HG03175 (cell line): ENCODE measurements at regions not wholly inside any gene's neighbourhood (a gene's known extent, or its start where the extent isn't known, plus 50 kb on each side); places are given as distances from the start of the nearest gene placed in this dataset.

ENCODE experiments used
- ATAC-seq: cut with Tn5 transposase; IDR thresholded peaks from one replicate; pipeline ENCODE4 v1.9.1; 2021; ENCODE audit warnings: mild to moderate bottlenecking, moderate library complexity; ENCODE audit not compliant: unreplicated experiment

- no peak for ATAC-seq
Measured at GRCh38 chr16:62585041-62585545, 548.9 kb upstream of the CDH8 start.

DNA sequence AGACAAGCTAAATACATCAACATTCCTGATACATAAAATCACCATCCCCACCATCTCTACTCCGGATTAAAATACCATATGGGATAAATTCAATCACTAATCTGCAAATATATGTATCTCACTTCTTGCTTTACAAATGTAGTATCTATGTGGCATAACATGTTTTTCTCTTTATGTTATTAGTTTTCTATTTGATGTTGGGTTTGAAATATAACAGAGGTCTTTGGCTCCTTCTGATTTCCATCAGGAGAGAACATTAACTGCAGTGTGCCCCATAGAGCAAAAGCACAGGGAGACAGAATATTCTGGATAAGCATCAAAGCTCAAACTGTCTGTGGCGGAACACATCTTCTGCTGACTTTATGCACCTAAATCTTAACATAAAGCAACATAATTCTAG is 547.2 kb upstream of the CDH8 start:
- ATAC-seq, result no peak

DNA sequence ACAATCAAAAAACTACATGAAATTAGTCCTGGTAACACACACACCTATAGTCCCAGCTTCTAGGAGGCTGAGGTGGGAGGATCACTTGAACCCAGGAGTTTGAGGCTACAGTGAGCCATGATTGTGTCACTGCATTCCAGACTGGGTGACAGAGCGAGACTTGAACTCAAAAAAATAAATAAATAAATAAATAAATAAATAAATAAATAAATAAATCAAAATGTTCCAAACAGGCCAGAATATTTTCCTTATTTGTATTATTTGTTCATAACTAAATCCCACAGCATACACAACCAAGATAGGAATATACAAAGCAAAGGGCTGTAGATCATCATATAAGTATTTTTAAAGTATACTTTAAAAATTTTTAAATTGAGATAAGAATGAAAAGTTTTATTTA is 537.2 kb upstream of the CDH8 start:
- ATAC-seq, result no peak

DNA sequence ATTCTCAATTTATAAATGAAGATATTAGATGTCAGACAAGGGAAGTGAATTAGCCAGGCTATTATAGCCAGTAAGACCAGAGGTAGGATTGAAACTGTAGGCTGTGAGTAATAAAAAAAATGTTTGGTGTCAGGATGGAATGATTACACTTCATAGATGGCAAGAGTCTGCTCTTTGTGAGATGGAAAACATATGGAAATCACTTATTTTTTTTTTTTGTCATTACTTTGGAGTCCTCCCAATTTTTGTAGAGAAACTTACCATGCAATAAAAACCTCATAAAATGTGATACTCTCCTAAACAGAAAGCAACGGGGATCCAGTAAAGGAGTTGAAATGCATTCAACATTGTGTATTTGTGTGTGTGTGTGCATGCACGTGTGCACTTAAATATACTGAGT is 532.7 kb upstream of the CDH8 start:
- no peak for ATAC-seq

DNA sequence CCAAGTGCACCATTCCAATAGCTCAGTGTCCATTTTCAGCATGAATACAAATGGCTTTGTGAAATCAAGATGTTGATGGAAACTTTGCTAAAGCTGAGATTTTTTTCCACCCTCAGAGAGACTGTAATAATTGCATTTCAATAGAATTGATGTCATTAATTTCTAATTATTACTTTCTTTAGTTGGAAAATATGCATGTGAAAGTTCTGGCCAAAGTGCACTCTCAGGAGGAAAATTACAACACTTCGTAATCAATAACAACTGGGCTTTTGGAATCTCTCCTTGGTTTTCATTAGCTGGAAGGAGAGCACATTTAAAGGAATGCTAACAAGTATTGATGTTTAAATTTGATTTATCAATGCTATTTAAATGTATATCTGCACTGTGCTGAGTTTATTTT is 529.5 kb upstream of the CDH8 start:
- ATAC-seq, result no peak

GRCh38 chr16:62564291-62564690 is 528.1 kb upstream of the CDH8 start:
- no peak for ATAC-seq

- no peak for ATAC-seq
Measured at GRCh38 chr16:62562121-62562520, 525.9 kb upstream of the CDH8 start.

DNA sequence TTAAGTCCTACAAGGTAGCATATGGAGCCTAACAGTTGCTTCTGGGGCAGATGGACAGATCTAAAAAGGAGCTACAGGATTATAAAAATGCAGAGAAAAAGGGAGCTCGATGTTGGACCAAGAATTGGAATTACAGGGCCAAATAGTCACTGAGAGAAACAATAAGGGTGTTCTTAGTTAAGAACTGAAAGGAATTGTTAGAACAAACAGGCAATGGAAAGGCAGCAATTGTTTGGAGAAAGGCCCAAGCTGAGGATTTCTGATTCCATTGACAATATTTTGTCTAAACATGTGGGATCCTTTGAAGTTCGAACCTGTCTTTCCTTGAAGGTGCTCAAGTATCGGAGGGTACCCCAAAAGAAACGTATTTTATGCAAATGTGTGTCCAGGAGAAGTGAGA is 513.6 kb upstream of the CDH8 start:
- no peak for ATAC-seq

GRCh38 chr16:62548095-62548494 is 511.9 kb upstream of the CDH8 start:
- ATAC-seq, result no peak

- no peak for ATAC-seq
Measured at GRCh38 chr16:62546701-62547100, 510.5 kb upstream of the CDH8 start.

DNA sequence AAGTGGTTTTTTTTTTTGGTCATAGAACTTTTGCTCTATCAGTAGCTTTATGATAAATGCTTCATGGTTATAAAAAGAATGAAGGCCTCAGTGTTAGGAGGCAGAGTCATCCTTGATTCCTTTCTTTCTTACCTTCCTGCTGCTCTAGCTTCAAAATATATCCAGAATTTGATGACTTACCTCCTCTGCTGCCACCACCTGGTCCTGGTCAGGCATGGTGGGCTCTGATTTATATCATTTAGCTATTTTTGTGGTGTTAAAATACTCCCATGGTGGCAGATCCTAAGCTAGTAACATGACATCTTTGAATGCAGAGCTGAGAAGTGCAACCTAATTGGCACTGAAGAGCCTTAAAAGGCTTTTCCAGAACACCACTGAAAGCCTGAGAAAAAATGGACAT is 508.8 kb upstream of the CDH8 start:
- no peak for ATAC-seq

DNA sequence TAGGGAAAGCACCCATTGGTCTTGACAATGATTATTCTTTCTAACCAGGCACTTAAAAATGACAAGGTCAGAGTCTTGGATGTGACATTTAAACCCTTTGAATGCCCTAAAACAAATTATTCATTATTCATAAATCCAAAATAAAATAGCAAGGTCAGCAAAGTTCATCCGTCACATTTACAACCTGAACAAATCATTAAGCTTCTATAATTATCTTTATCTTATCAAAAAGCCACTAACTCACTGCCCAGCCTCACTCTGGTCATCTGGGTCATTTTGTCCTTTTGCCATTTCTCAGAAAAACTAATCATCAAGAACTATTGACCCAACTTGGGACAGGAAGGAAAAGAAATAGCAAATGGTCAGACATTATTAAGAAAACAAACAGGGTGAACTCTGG is 507.3 kb upstream of the CDH8 start:
- ATAC-seq, result no peak

DNA sequence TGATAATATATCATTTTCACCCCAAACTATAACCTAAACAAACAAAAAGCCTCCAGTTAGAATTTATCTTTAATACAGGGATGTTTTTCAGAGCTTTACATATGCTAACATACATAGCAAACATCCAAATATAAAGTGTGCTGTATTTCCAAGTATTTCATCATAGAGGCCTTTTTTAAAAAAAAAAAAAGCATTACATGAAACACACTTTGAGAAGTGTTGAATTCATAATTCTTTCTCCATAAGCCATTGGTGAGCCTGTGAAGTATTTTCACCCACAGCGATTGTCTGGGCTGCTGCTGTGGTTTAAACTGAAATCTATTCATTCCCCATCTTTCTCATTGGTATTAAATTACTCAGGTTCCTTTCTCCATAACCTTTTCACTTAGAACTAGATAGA is 503.4 kb upstream of the CDH8 start:
- ATAC-seq, result no peak

- ATAC-seq, result no peak
Measured at GRCh38 chr16:62530426-62530825, 494.2 kb upstream of the CDH8 start.

- ATAC-seq, result no peak
Measured at GRCh38 chr16:62516001-62516400, 479.8 kb upstream of the CDH8 start.

DNA sequence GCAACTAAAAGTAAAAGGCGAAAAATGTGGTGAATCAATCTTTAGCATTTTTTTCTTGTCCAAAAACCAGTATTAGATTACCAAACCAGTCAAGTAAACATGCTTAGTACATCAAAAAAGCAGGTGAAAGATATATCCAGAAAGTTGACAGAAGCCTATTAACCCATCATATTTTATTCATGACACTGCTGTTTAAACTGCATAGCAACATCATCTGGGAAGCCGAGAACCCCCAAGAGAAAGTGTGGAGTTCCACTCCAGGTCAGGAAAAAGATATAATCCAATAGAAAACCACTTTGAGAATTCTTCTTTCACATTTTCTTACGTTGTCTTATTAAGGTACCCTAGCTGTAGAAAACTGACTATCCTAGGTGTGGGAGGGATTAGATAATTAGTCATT is 466.8 kb upstream of the CDH8 start:
- ATAC-seq, result no peak

DNA sequence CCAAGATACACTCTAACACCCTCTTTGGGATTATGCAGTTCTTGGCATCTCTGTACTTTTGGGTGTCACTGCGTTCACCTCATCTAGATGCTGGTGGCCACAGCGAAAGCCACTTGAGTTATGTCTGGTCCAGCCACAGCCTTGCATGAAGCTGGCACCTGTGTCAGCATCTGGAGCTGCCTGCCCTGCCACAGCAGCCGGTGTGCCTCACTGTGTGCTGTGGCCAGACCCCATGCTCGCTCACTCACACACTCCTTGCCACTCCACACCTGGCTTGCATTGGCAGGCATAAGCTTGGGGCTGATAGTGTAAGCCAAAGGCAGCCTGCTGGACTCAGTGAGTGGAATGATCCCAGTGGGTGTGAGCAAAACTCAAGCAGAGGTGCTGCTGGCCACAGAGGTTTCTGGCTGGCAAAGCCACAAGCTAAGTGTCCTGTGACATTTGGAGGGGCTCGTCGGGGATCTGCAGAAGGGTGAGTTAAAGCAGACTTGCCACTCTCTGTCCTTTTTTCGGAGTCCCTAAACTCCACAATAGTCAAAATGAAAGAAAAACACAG is 442.7 kb upstream of the CDH8 start:
- no peak for ATAC-seq

- no peak for ATAC-seq
Measured at GRCh38 chr16:62477796-62478195, 441.6 kb upstream of the CDH8 start.

DNA sequence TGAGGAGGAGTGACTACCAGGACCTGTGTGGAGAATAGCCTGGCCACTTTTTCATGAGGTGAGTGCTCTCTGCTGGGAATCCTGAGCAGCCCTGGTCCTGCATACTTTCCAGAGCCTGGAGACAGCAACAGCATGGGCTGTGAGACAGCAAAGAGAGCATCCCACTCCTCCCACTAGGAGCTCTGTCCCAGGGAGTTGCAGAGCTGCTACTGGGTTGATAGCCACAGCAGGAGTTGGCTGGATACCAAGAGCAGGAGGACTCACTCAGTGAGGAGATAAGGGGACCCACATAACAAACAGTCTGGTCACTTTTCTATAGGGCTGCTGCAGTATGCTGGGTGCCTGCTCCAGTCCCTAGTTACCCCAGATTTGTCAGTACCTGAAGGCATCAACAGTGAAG is 439.3 kb upstream of the CDH8 start:
- ATAC-seq, result no peak

DNA sequence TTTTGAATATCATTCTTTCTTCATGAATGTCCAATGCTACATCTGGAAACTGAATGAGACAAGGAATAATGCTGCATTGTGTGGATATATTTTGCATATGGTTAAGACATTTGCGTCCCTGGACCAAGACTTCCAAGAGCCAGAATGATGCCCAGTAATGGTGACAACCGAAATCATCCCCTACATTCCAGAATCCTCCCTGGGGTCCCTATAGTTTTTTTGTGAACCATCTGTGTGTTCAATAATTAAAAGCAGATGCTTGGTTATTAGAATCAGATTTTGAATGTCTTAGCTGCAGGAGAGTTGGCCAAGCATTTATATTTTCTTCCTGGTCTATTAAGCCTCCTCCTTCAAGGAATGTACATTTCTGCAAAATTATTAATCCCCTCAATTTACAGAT is 426.7 kb upstream of the CDH8 start:
- ATAC-seq, result no peak

DNA sequence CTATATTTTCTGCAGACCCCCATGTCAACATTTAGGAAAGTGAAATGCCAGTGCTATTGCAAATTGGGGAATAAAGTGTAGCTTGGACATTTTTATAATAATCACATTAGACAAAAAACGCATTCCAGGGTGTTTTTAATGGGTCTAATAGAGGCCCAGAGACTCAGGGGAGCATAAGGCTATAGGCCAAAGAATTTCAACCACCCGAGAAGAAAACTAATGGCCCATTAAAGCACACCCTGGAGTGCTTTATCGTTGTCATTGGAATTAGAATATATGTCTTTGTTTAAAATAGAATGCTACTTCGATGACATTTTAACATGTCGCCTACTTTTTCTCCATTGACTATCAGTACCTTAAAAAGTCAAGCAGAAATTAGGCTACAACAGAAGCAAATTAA is 414.1 kb upstream of the CDH8 start:
- ATAC-seq, result no peak

- no peak for ATAC-seq
Measured at GRCh38 chr16:62445909-62446308, 409.7 kb upstream of the CDH8 start.

DNA sequence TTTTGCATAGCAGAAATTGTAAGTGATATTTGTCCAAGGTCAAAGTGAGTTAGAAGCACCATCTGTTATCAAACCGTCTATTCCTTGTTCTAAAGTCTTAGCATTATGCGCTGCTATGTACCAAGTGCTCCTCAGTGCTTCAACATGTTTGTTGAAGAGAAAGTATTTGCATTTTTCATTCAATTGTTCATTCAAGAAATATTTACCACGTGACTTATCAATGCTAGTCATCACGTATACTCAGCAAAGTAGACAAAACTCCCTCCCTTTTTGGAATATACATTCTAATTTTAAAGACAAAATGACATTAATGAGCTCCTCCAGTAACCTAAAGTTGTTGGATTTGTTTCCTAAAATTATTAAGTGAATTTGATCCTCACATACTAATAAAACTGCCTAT is 388.0 kb upstream of the CDH8 start:
- no peak for ATAC-seq

GRCh38 chr16:62408760-62409159 is 372.5 kb upstream of the CDH8 start:
- ATAC-seq, result no peak
